Peyer's patch (tissue), 4 donors: ENCODE measurements at regions not wholly inside any gene's neighbourhood (a gene's known extent, or its start where the extent isn't known, plus 50 kb on each side); places are given as distances from the start of the nearest gene placed in this dataset.

Source experiments
- POLR2A ChIP-seq, 2 donors: fragments of 450-650 bp; IDR thresholded peaks; one replicate each; pipeline ENCODE4 v1.5.1; 2017; ENCODE audit warnings: antibody characterized with exemption in 2 of 2, mild to moderate bottlenecking in 2 of 2, moderate library complexity in 2 of 2
- TF ChIP-seq, protein P1 (sequence below), 6 experiments: fragments of 450-650 bp in 4 of 6; fragments of 200-600 bp in 2 of 6; sonication (generic) in 1 of 6; IDR thresholded peaks; one replicate each; pipeline ENCODE4 v1.5.1; 2017 to 2019; ENCODE audit warnings: antibody characterized with exemption in 6 of 6, mild to moderate bottlenecking in 3 of 6, moderate library complexity in 1 of 6

DNA sequence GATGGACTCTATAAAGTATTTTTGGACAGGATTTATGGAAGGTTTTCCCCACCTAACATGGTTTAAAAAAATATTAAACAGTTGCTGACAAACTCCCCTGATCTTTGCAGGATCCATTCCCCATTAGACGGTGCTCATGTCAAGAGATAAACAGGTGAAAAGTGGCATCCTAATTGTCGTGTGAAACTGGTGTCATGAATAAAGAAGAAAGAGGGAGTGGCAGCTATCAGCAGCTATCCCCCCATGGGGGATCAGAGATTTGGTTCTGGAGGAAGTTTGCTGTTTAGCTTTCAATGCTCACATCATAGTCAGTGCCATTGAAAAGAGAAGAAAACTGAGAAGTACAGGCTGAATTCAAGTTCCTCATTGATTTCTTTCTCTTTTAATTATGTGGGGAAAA lies 329.3 kb upstream of the BRINP1 start:
- TF ChIP-seq, protein P1, sequence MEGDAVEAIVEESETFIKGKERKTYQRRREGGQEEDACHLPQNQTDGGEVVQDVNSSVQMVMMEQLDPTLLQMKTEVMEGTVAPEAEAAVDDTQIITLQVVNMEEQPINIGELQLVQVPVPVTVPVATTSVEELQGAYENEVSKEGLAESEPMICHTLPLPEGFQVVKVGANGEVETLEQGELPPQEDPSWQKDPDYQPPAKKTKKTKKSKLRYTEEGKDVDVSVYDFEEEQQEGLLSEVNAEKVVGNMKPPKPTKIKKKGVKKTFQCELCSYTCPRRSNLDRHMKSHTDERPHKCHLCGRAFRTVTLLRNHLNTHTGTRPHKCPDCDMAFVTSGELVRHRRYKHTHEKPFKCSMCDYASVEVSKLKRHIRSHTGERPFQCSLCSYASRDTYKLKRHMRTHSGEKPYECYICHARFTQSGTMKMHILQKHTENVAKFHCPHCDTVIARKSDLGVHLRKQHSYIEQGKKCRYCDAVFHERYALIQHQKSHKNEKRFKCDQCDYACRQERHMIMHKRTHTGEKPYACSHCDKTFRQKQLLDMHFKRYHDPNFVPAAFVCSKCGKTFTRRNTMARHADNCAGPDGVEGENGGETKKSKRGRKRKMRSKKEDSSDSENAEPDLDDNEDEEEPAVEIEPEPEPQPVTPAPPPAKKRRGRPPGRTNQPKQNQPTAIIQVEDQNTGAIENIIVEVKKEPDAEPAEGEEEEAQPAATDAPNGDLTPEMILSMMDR (IDR thresholded peaks at IDR 0.05) = no peak
- TF ChIP-seq POLR2A (IDR thresholded peaks at IDR 0.05) = no peak
